HG03442 (cell line): ENCODE measurements at regions not wholly inside any gene's neighbourhood (a gene's known extent, or its start where the extent isn't known, plus 50 kb on each side); places are given as distances from the start of the nearest gene placed in this dataset.
"Not testable (repeated sequence)": the region's sequence is repeated elsewhere in the genome, so short reads cannot be mapped to it uniquely, and the experiment has no call there.

Source experiments
- ATAC-seq: cut with Tn5 transposase; IDR thresholded peaks from one replicate; pipeline ENCODE4 v1.9.1; 2021; ENCODE audit warnings: mild to moderate bottlenecking, moderate library complexity; ENCODE audit not compliant: unreplicated experiment

DNA sequence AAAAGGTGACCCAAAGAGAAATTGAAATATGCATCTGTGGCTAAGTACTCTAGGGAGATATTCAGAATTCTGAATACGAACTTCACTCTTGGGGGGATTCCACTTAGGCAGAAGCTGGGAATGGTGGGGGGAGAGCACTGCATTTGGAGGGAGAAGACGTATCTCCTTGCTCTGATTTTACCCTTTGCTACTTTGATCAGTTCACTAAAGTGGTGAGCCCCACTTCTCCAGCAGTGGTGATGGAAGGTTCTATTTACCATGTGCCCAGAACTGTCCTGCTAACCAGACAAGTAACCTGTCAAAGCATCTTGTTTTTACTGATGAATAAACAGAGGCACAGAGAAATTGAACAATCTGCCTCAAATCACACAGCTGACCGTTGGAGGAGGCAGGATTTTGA is 483.4 kb downstream of the SIPA1L2 start:
- ATAC-seq = no peak

DNA sequence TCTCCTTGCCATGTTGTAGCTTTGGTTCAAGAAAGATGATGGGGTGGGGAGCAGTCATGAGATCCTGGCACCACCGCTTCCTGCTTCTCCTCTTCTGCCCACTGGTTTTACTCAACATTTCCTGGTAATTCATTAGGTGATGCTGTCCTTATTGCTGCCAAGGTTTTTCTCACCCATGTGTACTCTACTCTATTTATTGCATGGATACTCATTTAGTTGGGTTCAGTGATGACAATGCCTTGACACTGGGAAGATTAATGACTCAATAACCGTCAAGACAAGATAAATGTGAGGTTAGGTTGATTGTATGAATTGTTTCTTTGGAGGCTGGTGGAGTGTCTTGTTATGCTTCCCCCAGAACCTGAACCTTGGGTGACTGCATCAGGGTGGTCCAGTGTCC is 484.2 kb downstream of the SIPA1L2 start:
- ATAC-seq = no peak

DNA sequence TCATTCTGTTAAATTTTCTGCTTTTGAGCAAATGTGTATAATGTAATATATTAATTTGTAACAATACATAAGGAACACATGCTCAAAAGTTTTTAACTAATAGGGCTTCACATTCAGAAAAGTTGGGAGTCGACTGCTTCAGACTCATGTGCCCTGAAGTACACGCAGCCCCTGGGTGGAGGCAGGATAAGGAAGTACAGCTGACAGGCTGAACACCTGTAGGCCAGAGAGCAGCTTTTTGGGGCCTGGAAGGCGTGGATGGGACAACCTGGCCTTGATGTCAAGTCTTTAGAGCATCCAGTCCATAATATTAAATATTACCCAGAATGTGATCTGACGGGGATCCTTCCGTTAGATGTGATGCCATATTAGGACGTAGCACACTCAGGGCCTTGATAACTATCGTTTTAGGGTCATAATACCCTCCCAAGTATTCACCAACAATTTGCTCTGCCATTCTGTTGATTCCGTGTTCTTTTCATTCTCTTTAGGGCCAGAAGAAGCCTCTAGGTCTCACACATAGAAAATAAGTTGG is 485.2 kb downstream of the SIPA1L2 start:
- ATAC-seq = no peak

DNA sequence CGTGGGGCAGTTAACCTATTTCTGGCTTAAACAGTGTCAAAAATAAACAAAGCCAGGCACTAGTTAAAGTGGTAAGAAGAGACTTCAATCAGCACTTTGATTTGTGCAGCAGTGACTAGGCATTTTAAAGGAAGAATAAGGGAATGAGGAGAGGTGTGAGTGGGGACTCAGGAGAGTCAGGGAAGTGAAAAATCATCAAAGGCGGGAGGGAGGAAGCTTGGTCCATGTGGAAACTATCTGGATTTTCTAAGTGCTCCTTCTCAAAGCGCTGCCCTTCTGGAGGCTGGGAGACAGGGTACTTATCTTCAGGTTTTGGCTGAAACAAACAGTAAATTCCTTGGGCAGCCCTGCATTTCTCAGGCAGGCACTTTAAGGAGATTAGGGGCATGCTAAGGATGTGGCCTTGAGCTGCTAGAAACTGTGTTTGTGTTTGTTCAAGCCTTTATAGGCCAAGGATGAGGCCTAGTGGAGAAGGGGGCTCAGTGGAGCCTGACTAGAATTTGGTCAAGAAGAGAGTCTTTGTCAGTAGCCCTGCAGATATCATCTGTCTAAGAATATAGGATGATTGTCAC is 486.5 kb downstream of the SIPA1L2 start:
- ATAC-seq = no peak

DNA sequence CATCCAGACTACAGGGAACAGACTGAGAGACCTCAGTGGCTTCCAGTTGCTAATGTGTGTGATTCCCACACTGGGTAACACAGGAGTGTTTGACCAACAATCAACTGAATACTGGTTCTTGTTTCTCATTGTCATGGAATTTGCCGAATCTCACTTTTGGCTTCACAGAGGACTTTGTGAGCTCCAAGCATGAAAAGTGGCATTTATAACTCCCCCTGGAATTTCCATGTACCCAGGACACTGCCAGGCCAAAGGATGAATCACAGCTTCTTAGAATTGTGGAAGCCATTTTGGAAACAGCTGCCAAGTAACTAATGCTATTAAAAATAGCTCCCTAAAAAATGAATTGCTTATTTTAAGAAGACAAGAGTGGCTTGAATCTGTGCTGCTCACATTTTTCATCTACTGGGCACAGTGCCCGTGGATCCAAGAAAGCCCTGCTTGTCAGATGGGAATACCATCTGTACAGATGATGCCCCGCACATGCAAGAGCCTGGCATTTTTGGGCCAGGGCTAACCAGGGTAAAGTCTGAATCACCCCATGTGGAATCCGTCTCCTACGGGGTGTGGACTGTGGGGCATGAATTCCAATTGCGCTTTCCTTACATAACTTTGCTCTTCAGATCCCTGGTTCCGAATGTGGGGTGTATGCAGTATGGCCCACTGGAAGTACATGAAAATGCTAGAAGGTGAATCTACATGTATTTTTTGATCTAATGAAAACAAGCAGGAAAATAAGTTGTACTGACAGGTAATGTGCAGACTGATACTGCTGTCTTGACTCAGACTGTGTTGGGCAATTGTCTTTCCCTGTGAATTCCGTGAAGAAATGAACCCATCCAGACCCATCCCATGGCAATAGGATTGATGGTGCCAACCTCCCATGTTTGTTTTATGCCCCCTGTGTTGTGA is 487.3 kb downstream of the SIPA1L2 start:
- ATAC-seq = no peak

DNA sequence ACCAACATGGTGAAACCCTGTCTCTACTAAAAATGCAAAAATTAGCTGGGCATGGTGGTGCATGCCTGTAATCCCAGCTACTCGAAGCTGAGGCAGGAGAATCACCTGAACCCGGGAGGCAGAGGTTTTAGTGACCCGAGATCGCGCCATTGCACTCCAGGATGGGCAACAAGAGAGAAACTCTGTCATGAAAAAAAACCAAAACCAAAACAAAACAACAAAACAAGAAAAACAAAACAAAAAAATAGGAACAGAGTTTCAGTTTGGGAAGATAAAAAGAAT is 488.8 kb downstream of the SIPA1L2 start:
- not testable (repeated sequence) for ATAC-seq

DNA sequence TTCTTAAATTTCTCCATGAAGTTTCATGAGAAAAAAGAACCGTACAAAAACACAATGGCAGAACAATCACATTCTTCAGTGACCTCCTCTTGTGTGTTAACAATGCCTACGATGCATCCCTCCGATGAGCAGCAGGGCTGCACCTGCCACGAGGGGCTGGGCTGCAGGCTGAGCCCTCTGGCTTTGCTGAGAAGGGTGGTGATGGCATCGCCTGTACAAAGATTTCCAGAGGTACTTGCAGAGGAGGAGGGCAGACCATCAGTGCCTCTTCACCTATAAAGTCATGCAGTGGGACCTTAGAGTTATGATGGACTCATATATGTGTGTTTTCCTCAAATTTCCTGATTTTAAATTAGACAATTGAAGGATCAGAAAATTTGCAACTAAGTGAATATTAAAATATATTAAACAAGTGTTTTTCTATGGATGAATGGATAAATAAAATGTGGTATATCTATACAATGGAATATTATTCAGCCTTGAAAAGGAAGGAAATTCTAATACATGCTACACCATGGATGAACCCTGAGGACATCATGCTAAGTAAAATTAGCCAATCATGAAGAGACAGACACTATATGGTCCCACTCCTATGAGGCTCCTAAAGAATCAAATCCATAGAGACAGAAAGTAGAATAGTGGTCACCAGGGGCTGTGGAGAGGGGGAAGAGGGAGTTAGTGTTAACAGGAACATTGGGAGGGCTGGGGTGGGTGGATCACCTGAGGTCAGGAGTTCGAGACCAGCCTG is 489.3 kb downstream of the SIPA1L2 start:
- no peak for ATAC-seq

DNA sequence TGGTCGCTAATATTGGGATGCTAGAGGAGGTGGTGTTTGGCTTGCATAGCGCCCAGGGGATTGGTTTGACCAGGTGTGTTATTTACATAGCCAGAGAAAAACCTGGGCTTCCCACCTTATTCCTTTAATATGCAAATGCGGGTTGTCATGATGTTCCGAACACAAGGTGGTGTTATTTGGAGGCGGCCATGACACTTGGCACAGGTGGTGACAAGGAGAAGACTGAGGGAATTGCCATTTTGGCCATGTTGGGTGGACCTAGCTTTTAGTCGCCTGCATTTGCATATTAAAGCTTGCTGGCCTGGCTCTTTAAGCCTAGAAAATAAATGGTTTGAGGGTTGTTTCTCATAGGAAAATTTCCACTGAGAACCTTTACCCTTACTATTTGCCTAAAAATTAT is 490.5 kb downstream of the SIPA1L2 start:
- ATAC-seq = no peak

DNA sequence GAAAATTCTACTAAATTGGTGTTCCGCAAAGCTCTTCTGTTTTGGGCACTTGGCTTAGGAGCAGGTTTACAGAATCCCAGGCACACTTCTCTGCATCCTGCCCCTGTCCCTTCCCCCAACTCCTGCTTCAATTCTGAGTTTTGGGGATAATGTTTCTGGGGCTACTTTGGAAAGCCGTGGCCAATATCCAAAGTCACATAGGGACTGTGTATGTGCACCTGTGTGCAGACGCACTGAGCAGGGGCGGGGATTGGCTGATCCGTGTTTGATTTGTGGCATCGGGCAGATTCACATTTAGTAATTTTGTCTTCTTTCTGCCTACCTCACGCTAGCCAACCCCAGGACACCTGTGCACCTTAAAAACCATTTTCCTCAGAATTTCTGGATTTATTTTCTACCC is 491.9 kb downstream of the SIPA1L2 start:
- ATAC-seq = no peak

DNA sequence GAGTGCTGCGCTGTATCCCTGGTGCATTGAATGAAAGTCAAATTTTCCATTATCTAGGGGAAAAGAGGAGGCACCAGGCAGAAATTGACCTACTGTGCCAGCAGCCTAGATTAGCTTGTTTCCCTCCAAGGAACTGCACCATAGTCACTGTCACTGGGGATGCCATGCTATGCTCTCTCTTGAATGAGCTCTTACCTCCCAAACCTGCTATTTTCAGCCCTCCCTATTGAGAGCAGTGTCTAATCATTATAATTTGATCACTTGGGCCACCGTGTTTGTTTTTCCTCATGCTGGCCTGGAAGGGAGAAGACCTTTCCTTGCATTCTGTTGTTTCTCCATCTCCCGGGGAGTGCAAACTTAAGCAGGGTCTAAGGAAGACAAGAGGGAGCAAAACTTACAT is 492.9 kb downstream of the SIPA1L2 start:
- ATAC-seq = no peak

DNA sequence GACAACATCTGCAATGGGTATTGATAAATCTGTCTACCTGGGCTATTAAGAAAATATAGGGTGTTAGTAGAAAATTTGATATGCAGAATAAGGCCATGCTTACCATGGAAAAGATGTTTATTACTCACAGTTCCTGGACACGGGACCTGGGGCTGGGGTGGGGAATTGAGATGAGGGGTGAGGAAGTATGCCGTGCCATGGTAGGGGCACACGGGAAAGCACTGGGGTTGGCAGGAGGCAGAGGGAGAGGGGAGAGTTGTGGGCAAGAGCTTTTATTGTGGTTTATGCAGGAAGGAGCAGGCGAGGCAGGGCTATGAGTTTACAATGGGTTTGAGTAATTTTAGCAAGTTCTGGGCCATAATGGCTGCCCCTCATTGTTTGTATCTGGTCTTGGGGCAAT is 493.8 kb downstream of the SIPA1L2 start:
- no peak for ATAC-seq

DNA sequence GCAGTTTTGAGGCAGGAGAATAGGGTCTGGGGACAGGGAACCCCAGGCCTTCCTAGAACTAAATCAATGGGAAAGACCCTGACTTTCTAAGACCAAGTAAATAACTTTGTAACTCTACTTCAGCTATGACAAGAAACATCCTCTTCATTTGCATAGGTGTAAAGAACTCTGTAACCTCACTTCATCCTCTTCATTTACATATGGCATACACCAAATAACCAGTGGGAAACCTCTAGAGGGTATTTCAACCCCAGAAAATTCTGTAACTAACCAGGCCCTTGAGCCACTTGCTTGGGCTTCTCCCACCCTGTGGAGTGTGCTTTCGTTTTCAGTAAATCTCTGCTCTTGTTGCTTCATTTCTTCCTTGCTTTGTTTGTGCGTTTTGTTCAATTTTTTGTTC is 495.6 kb downstream of the SIPA1L2 start:
- no peak for ATAC-seq

DNA sequence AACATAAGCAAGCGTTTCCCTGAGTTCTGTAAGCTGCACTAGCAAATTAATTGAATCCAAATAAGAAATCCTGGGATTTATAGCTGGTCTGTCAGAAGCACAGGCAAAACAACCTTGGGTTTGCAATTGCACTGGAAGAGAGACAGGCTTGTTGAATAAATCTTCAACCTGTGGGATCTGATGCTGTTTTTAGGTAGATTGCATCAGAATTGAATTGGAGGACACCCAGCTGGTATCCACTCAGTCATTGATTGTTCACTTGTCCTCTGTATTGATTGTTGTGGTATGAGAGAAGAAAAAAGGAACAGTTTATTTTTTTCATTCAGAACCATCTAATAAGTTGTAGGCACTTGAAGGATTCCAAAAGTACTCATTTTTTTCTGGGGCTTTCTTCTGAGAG is 497.4 kb downstream of the SIPA1L2 start:
- ATAC-seq = no peak

DNA sequence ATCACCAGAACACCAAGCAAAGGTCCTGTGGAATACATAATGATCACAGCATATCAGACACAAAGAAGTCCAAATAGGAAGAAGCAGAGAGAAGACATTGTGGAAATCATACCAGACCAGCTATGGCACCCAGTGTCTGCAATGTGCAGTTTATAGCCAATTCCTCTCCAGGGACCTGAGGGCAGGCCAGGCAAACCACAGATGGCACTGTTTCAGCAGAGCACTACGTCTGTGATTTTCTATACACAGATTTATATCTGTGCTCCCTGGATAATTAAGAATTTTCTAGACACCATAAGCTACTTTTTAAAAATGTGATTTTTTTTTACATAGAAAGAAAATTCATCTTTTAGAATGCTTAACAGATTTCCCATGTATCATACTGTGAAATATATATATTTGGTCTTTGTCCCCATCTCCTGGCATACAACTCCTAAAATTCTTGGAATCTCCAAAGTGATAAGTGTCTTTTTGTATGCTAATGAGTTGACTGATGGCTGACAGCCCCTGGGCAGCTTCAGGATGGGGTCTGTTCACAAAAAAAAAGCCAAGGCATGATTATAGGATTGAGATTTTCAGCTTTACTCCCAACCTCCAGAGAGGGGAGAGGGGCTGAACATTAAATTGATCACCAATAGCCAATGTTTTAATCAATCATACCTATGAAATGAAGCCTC is 498.1 kb downstream of the SIPA1L2 start:
- ATAC-seq = no peak

DNA sequence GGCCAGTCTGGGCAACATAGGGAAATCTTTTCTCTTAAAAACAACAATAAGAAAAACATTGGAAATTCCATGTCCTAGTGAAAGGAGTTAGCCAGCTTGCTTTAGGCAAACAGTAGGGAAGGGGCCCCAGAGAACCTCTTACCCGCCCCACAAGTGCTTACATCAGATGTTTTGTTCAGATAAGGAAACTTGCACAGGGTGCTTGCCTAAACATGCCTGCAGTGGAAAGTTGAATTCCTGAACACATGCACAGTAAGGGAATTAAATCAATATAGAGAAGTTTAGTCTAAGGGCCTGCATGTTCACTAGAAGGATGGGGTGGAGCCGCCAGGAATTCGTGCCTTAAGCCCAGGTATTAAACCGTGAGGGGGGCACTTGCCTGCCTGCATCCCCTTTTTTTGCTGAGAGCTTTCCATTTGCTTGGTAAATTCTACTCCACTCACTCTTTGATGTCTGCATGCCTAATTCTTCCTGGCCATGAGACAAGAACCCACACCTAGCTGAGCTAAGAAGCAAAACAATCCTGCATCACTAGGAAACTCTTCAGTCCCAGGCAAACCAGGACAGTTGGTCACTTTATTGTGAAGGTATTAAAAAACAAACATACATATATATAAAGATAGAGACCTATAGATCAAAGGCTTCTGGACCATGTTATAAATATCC is 499.0 kb downstream of the SIPA1L2 start:
- no peak for ATAC-seq

DNA sequence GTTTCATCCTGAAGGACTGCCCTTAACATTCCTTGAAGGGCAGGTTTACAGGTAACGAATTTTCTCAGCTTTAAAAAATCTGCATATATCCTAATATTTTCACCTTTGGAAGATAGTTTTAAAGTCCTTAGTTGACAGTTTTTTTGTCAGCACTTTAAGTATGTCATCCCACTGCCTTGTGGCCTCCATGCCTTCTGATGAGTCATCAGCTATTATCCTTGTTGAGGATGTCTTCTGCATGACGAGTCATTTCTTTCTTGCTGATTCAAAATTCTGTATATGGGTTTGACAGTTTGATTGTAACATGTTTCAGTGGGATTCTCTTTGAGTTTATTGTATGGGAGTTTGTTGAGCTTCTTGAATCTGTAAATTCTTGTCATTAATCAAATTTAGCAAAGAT is 500.6 kb downstream of the DISC1 start:
- no peak for ATAC-seq

DNA sequence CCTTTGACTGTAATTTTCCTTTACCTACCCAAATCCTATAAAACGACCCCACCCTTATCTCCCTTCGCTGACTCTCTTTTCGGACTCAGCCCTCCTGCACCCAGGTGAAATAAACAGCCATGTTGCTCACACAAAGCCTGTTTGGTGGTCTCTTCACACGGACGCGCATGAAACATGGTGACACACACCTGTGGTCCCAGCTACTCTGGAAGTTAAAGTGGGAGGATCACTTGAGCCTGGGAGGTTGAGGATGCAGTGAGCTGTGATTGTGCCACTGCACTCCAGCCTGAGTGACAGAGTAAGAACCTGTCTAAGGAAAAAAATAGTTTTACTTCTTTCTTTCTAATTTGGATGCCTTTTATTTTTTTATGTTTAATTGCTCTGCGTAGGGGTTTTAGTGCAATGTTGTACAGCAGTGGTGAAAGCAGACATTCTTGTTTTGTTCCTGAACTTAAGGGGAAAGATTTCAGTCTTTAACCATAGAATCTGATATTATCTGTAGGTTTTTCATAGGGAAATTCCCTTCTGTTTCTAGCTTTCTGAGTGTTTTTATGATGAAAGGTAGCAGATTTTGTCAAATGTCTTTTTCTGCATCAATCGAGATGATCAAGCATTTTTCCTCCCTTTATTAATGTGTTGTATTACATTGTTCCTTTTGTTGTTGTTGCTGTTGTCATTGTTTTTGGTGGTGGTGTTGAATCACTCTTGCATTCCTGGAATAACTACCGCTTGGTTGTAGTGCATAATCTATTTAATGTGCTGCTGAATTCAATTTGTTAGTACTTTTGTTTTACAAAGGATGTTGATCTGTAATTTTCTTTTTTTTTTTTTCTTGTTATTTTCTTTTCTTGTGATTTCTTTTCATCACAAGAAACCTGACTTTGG is 497.4 kb downstream of the DISC1 start:
- ATAC-seq = no peak

DNA sequence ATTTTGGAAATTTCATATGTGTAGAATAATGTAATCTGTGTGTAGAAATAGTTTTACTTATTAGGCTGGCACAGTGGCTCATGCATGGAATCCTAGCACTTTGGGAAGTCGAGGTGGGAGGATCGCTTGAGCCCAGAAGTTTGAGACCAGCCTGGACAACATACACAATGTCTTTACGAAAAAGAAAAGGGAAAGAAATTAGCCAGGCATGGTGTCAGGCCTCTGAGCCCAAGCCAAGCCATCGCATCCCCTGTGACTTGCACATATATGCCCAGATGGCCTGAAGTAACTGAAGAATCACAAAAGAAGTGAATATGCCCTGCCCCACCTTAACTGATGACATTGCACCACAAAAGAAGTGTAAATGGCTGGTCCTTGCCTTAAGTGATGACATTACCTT is 491.3 kb downstream of the DISC1 start:
- not testable (repeated sequence) for ATAC-seq

DNA sequence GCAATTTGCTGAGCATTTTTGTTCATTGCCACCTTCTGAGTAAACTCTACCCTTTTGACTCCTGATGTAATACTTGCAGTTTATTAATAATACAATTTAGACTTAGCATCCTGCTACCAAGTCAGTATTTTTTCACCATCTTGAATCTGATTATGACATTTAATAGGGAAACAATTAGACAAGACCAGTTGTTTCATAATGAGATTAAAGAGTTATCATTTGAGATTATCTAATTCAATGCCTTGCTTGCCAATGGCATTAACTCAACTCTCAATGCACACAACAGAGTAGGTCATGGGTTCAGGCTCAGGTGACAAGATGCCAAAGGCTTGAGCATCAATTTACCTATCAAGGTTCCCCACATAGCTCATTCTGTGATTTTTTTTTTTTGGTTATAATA is 488.4 kb downstream of the DISC1 start:
- no peak for ATAC-seq

DNA sequence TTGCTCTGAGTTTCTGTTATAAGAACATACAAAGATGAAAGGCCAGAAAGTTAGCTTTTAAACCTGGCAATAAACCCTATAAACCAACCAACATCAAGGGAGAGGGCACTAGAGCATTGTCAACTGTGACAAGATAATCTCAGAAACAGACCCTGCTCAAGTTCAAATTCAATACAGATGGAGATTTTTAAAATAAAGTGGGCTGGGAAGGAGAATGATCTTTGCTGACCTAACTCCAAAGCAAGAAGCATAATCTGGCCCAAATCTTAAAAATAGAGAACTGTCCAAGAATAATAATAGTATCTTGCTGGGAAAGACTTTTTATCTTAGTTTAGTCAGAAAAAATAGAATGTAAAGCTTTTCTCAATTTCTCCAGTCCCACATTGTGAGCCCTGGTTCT is 485.5 kb downstream of the DISC1 start:
- no peak for ATAC-seq
